Esophagus (tissue), 2 donors: ENCODE measurements at regions not wholly inside any gene's neighbourhood (a gene's known extent, or its start where the extent isn't known, plus 50 kb on each side); places are given as distances from the start of the nearest gene placed in this dataset.
"Not testable (repeated sequence)": the region's sequence is repeated elsewhere in the genome, so short reads cannot be mapped to it uniquely, and the experiment has no call there.

ENCODE experiments used
- H3K27ac ChIP-seq, 2 donors: one replicate each; pipeline ENCODE4 v1.5.1; 2013; ENCODE audit warnings: low read depth in 2 of 2, mild to moderate bottlenecking in 2 of 2, inconsistent platforms in 1 of 2, low read length in 1 of 2, moderate library complexity in 1 of 2
- H3K27me3 ChIP-seq, 2 donors: one replicate each; pipeline ENCODE4 v1.6.1; 2013; ENCODE audit warnings: low read length in 2 of 2, control low read depth in 1 of 2, mild to moderate bottlenecking in 1 of 2; ENCODE audit not compliant: insufficient read depth in 2 of 2, control insufficient read depth in 1 of 2
- H3K36me3 ChIP-seq, 2 donors: one replicate each; pipeline ENCODE4 v1.6.1; 2013; ENCODE audit warnings: low read length in 1 of 2; ENCODE audit not compliant: control insufficient read depth in 2 of 2, insufficient read depth in 2 of 2
- H3K4me1 ChIP-seq, 2 donors: one replicate each; pipeline ENCODE4 v1.6.1; 2013; ENCODE audit warnings: low read length in 1 of 2; ENCODE audit not compliant: control insufficient read depth in 2 of 2, insufficient read depth in 2 of 2
- H3K4me3 ChIP-seq, 2 donors: one replicate each; pipeline ENCODE4 v1.5.1; 2013; ENCODE audit warnings: low read length in 2 of 2, mild to moderate bottlenecking in 2 of 2, low read depth in 1 of 2, moderate library complexity in 1 of 2
- H3K9me3 ChIP-seq, 2 donors: one replicate each; pipeline ENCODE4 v1.6.1; 2013; ENCODE audit warnings: mild to moderate bottlenecking in 2 of 2, low read depth in 1 of 2, low read length in 1 of 2, moderate library complexity in 1 of 2; ENCODE audit not compliant: control insufficient read depth in 2 of 2, insufficient read depth in 1 of 2
- WGBS, 2 donors: extraction: QIAGEN DNeasy Blood & Tissue Kit; methylation state at CpG; one replicate each; pipeline ENCODE4 v1.1.7; 2013; 5-methylcytosine and 5-hydroxymethylcytosine counted together
- donor health status: healthy with polysubstance abuse.
- donor health status: Bipolar disorder and iron deficiency.

GRCh38 chr20:53804920-53805894, 211.6 kb upstream of the ZNF217 start:
- 58 to 69% methylated on average over 8 of the region's 8 CpGs for WGBS, 2 donors
- no peaks in the 10 kb centered on the region for H3K4me1 ChIP-seq
- H3K27ac ChIP-seq: peak overlapping the region in 1 of 2 donors; percentile 66
- no peaks in the 10 kb centered on the region for H3K9me3 ChIP-seq
- no peak overlapping the region for H3K4me3 ChIP-seq
- H3K36me3 ChIP-seq: no peaks in the 10 kb centered on the region
- no peaks in the 10 kb centered on the region for H3K27me3 ChIP-seq

- WGBS, 2 donors: 94% methylated on average over 7 of the region's 7 CpGs
- H3K4me1 ChIP-seq, H3K27ac ChIP-seq: not testable (repeated sequence)
Measured at GRCh38 chr20:53804308-53804707, 210.7 kb upstream of the ZNF217 start.

DNA sequence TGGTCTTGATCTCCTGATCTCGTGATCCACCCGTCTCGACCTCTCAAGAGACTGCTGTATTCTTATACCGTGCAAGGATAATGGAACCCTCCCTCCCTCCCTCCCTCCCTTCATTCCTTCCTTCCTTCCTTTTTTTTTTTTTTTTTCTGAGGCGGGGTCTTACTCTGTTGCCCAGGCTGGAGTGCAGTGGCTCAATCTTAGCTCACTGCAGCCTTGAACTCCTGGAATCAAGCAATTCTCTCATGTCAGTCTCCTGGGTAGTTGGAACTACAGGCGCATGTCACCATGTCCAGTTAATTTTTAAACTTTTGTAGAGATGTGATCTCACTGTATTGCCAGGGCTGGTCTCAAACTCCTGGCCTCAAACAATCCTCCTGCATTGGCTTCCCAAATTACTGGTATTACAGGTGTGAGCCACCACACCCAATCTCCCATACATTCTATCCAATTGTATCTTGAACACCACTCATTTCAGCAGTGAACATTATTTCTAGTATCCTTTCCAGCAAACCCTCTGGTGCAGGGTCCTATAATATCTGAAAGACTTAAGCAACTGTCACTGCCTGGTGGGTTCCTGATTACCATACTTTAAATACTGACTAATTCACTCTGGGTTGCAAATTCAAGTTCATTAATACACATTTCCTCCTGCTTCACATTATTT, 210.0 kb upstream of the ZNF217 start:
- Histone ChIP-seq H3K9me3 (no peaks in the 10 kb centered on the region), H3K4me3 (no peak overlapping the region), H3K36me3 (no peaks in the 10 kb centered on the region), H3K27ac (no peak overlapping the region), H3K4me1 (peaks cover 0 to 4% of the 10 kb centered on the region in 2 donors), H3K27me3 (no peaks in the 10 kb centered on the region)
- 77 to 90% methylated on average over 6 of the region's 6 CpGs for WGBS, 2 donors

More at GRCh38 chr20:53804308-53804707, 210.7 kb upstream of the ZNF217 start:
- H3K36me3 ChIP-seq, H3K9me3 ChIP-seq, H3K4me3 ChIP-seq, H3K27me3 ChIP-seq: not testable (repeated sequence)

- H3K9me3 ChIP-seq: no peaks in the 10 kb centered on the region
- peaks cover 0 to 4% of the 10 kb centered on the region in 2 donors for H3K4me1 ChIP-seq
- H3K27ac ChIP-seq: peak overlapping the region in 1 of 2 donors; percentile 18
- 63 to 70% methylated on average over 17 of the region's 17 CpGs for WGBS, 2 donors
- no peaks in the 10 kb centered on the region for H3K27me3 ChIP-seq
- no peaks in the 10 kb centered on the region for H3K36me3 ChIP-seq
- no peak overlapping the region for H3K4me3 ChIP-seq
Measured at GRCh38 chr20:53801609-53802370, 208.2 kb upstream of the ZNF217 start.

DNA sequence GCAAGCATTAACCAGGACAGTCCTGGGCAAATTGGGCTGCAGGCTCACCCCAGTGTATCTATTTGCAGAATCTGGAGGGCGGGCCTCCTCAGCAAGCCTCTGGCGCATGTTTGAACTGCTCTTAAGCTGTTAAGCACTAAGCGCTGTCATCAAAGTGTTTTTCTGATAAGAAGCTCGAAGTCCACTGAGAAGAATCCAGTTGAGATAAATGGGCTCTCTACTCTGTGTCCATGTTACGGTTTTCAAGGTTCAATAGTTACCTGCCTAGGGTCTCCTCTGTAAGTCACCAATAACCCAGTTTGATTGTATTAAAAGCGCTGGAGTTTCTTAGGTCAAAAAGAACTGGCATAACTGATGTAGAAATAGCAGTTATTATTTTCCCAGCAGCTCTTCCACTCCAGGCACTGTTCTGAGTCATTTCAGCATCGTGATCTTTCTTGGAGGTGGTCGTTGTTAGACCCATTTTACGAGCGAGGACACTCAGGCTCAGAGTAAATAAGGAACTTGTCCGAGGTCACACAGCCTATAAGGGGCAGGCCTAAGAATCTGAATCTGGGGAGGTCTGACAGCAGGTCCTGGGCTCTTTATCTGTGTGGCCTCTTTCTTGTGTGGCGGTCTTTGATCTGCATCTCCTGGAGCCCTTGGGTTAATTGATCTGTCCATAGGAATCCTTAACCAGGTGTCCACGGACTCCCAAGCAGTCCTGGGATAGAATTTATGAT, 207.4 kb upstream of the ZNF217 start:
- Histone ChIP-seq H3K27ac (no peak overlapping the region), H3K9me3 (no peaks in the 10 kb centered on the region), H3K36me3 (no peaks in the 10 kb centered on the region), H3K4me1 (peaks cover 0 to 4% of the 10 kb centered on the region in 2 donors), H3K27me3 (no peaks in the 10 kb centered on the region), H3K4me3 (no peak overlapping the region)
- WGBS, 2 donors: 78 to 87% methylated on average over 13 of the region's 13 CpGs

GRCh38 chr20:53800418-53800817, 206.8 kb upstream of the ZNF217 start:
- Histone ChIP-seq H3K4me3 (no peak overlapping the region), H3K36me3 (no peaks in the 10 kb centered on the region), H3K27me3 (no peaks in the 10 kb centered on the region), H3K9me3 (no peaks in the 10 kb centered on the region), H3K27ac (no peak overlapping the region), H3K4me1 (peaks cover 0 to 4% of the 10 kb centered on the region in 2 donors)
- 91 to 95% methylated on average over 1 of the region's 1 CpG for WGBS, 2 donors

- Histone ChIP-seq H3K27me3 (no peaks in the 10 kb centered on the region), H3K4me3 (no peak overlapping the region), H3K36me3 (no peaks in the 10 kb centered on the region), H3K27ac (no peak overlapping the region), H3K4me1 (peaks cover 3 to 9% of the 10 kb centered on the region in 2 donors), H3K9me3 (no peaks in the 10 kb centered on the region)
- 87 to 88% methylated on average over 4 of the region's 4 CpGs for WGBS, 2 donors
Measured at GRCh38 chr20:53797085-53797484, 203.4 kb upstream of the ZNF217 start.

- Histone ChIP-seq H3K36me3 (no peaks in the 10 kb centered on the region), H3K27ac (no peak overlapping the region), H3K4me3 (no peak overlapping the region), H3K27me3 (no peaks in the 10 kb centered on the region), H3K4me1 (peaks cover 3 to 9% of the 10 kb centered on the region in 2 donors), H3K9me3 (no peaks in the 10 kb centered on the region)
- 96 to 99% methylated on average over 3 of the region's 3 CpGs for WGBS, 2 donors
Measured at GRCh38 chr20:53795170-53795569, 201.5 kb upstream of the ZNF217 start.
